GM10266 (cell line): ENCODE measurements at regions not wholly inside any gene's neighbourhood (a gene's known extent, or its start where the extent isn't known, plus 50 kb on each side); places are given as distances from the start of the nearest gene placed in this dataset.

ENCODE experiments used
- DNase-seq: peaks from one replicate; pipeline ENCODE4 v3.0.0; 2012; ENCODE audit errors: extremely low spot score
- TF ChIP-seq, protein P1 (sequence below): IDR thresholded peaks from 2 replicates; pipeline ENCODE4 v1.5.1; 2012; ENCODE audit warnings: mild to moderate bottlenecking, low read depth; ENCODE audit not compliant: control insufficient read depth, insufficient read depth; ENCODE audit errors: missing control alignments

DNA sequence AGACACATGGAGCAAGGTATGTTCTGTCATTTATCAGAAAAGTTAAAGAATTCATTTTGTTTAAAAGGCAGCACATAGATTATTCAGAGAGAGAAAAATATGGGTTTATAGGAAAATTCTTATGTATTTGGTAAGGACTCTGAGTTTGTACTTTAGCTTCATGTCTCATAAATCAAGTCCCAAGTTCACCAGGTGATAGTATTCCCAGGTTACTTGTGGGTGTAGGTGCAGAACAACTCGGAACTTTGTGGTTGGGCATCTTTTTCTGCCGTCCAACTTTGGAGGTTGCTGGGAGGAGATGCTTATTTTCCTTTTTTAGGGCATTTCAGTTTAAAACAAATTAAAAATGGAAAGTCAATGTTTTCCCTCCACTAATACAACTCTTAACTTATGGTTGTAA, 269.8 kb upstream of the DMRT1 start:
- no peak for DNase-seq
- TF ChIP-seq, protein P1, sequence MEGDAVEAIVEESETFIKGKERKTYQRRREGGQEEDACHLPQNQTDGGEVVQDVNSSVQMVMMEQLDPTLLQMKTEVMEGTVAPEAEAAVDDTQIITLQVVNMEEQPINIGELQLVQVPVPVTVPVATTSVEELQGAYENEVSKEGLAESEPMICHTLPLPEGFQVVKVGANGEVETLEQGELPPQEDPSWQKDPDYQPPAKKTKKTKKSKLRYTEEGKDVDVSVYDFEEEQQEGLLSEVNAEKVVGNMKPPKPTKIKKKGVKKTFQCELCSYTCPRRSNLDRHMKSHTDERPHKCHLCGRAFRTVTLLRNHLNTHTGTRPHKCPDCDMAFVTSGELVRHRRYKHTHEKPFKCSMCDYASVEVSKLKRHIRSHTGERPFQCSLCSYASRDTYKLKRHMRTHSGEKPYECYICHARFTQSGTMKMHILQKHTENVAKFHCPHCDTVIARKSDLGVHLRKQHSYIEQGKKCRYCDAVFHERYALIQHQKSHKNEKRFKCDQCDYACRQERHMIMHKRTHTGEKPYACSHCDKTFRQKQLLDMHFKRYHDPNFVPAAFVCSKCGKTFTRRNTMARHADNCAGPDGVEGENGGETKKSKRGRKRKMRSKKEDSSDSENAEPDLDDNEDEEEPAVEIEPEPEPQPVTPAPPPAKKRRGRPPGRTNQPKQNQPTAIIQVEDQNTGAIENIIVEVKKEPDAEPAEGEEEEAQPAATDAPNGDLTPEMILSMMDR = no peak

DNA sequence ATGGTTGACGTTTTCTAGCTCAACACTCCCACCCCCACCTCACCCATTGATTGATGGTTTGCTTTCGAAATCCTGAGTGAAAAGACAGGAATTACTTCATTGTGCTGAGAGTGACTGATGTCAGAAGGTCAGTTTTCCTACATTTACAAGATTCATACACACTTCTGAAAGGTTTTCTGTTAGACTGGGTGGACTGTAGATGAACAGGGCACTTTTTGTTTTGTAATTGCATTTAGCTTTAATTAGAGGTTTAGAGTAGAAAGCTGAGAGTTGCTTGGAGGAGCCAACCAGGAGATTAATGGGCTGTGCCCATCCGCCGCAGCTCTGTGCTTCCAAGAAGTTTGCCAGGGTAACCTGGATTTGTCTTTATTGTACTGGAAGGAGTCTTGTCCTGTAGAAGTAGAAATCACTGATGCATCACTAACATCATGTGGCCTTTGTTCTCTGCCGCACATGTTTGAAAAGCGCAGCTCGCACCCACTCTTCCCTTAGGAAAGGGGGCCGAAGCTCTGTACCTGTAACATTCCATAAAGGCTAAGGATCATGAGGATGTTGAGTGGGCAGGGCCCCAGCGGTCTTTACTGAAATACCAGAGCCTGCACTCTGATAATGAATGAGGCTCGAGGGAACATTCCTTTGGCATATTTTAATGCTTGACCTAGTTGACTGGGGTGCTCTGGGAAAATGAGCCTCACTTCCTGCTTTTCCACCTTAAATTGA, 267.6 kb upstream of the DMRT1 start:
- no peak for DNase-seq
- TF ChIP-seq, protein P1 = no peak

DNA sequence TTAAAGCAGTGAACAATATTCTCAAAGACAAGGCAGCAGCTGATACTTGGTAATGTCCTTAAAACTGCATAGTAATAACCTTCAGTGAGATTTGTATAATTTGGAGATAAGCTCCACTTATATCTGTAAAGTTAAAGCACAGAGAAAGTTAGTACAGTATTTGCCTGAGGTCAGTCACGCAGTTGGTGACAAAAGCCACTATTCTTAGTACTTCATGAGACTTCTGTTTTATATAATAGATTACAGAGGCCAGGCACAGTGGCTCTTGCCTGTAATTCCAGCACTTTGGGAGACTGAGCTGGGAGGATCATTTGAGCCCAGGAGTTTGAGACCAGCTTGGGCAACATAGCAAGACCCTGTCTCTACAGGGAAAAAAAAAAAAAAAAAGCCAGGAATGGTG, 266.4 kb upstream of the DMRT1 start:
- TF ChIP-seq, protein P1 = no peak

DNA sequence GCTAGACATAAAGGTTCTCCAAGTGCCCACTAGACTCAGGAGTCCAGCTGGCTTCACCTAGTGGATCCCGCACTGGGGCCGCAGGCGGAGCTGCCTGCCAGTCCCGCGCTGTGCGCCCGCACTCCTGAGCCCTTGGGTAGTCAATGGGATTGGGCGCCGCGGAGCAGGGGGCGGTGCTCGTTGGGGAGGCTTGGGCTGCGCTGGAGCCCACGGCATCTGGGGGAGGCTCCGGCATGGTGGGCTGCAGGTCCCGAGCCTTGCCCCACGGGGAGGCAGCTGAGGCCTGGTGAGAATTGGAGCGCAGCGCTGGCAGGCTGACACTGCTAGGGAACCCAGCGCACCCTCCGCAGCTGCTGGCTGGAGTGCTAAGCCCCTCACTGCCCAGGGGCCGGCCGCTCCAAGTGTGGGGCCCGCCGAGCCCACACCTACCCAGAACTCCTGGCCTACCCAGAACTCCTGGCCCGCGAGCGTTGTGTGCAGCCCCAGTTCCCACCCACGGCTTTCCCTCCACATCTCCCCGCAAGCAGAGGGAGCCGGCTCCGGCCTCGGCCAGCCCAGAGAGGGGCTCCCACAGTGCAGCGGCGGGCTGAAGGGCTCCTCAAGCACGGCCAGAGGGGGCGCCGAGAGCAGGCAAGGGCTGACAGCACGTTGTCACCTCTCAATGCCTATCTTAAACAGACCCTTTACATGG, 260.7 kb upstream of the DMRT1 start:
- TF ChIP-seq, protein P1 = no peak
- DNase-seq = no peak

More for the DNA sequence above, 266.4 kb upstream of the DMRT1 start:
- no peak for DNase-seq

DNA sequence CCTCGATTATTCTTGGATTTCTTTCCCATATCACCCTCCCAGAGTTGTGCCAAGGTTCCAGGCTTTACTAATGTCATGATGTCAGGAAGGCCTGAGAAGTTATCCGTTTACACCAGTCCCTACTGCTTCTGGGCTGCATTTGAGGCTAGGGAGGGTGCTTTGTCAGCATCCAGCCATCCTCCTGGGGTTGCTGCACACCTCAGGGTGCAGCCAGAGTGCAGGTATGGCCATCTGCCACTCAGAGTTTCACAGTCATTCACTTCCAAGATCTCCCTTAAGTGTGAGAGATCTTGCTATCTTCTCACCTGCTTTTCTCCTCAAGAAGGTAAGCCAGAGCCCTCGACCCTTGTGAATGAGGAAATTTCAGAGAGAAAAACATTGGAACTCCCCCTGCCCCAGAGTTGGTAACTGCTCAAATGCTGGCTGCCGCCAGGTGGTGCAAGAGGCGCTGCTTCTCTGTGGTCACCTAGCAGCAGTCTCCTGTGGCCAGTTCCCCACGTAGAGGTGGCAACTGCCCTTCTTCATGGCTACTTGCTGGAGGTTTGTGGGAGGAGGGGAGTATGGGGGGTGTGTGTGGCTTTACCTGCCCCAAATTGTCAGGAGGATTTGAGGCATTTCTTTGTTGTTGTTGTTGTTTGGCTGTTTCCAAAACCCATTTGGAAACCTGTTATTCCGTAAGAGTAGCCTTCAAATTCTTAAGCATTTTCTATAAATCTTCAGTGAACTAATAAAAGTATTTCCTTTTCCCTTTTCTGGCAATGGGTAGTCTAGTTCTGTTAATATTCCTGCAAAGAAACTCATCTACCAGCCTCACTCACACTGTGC, 259.6 kb upstream of the DMRT1 start:
- TF ChIP-seq, protein P1 = peak; percentile 39

DNA sequence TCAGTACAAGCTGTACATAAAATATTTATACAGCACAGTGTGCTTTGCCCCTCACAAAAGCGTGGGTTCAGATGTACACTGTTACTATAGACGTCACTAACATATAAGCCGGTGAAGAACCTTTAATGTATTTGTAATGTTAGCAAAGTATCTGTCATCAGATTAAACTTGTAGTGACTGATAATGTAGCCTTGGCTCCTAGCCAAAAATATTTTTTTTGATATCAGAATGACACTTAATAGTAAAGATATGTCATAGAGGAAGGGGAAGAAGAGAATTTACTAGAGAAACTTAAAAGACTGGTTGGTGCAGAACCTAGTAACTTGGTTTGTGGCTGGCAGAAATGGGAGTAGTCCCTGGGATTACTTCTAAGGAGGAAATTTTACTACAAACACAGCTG, 258.7 kb upstream of the DMRT1 start:
- DNase-seq = no peak
- TF ChIP-seq, protein P1 = no peak

More for the DNA sequence above, 259.6 kb upstream of the DMRT1 start:
- DNase-seq = peak; percentile 68
